CD4-positive, alpha-beta T cell (primary cell): ENCODE measurements at regions not wholly inside any gene's neighbourhood (a gene's known extent, or its start where the extent isn't known, plus 50 kb on each side); places are given as distances from the start of the nearest gene placed in this dataset.
"Not testable (repeated sequence)": the region's sequence is repeated elsewhere in the genome, so short reads cannot be mapped to it uniquely, and the experiment has no call there.

ENCODE experiments used
- ATAC-seq: fragments of 200-7000 bp; cut with Tn5 transposase; one replicate; pipeline ENCODE4 v1.10.0; 2022; ENCODE audit warnings: mild to moderate bottlenecking; ENCODE audit not compliant: poor library complexity
- CTCF ChIA-PET: fragments of 350-600 bp; sonication (Branson Sonifier 250); formaldehyde crosslinking; loops from one replicate; lab custom pipeline; 2021; ENCODE audit warnings: antibody characterized with exemption, inconsistent platforms; lab: Charles Lee
- POLR2A ChIA-PET: fragments of 350-600 bp; sonication (Branson Sonifier 250); formaldehyde crosslinking; loops from one replicate; lab custom pipeline; 2021; ENCODE audit warnings: antibody characterized with exemption, inconsistent platforms; lab: Charles Lee
- DNase-seq, 14 experiments: peaks; one replicate each; pipeline ENCODE4 v3.0.0-alpha.2; 2013 to 2020; ENCODE audit warnings: mixed read lengths in 2 of 14
- H3K27ac ChIP-seq, 2 donors: one replicate each; pipeline versions ENCODE4 v1.5.1 to v1.7.0; 2013; ENCODE audit warnings: low read length in 2 of 2, low read depth in 1 of 2, mild to moderate bottlenecking in 1 of 2
- H3K27me3 ChIP-seq, 2 experiments: 1 replicate in 1 of 2; 2 replicates in 1 of 2; pipeline versions ENCODE4 v1.6.1 to v1.7.0; 2013; ENCODE audit warnings: low read length in 2 of 2, control low read depth in 1 of 2, mild to moderate bottlenecking in 1 of 2, moderate library complexity in 1 of 2; ENCODE audit not compliant: insufficient read depth in 2 of 2, control insufficient read depth in 1 of 2
- H3K36me3 ChIP-seq: one replicate; pipeline ENCODE4 v1.6.1; 2013; ENCODE audit warnings: low read length, control low read depth; ENCODE audit not compliant: insufficient read depth
- H3K4me1 ChIP-seq: one replicate; pipeline ENCODE4 v1.6.1; 2013; ENCODE audit warnings: low read length, control low read depth; ENCODE audit not compliant: insufficient read depth
- H3K4me3 ChIP-seq: one replicate; pipeline ENCODE4 v1.5.1; 2013; ENCODE audit warnings: mild to moderate bottlenecking, low read length, moderate library complexity
- H3K9me3 ChIP-seq, 2 experiments: 1 replicate in 1 of 2; 2 replicates in 1 of 2; pipeline versions ENCODE4 v1.6.1 to v1.7.0; 2013; ENCODE audit warnings: low read length in 2 of 2, mild to moderate bottlenecking in 2 of 2, control low read depth in 1 of 2, moderate library complexity in 1 of 2; ENCODE audit not compliant: control insufficient read depth in 1 of 2, insufficient read depth in 1 of 2
- H3K27ac Mint-ChIP-seq: one replicate; pipeline ENCODE4 v1.8.0; 2020; ENCODE audit warnings: mixed read lengths
- H3K27me3 Mint-ChIP-seq: one replicate; pipeline ENCODE4 v1.8.0; 2021; ENCODE audit warnings: mixed read lengths
- H3K36me3 Mint-ChIP-seq: one replicate; pipeline ENCODE4 v1.8.0; 2021; ENCODE audit warnings: low read depth, mixed read lengths
- H3K4me1 Mint-ChIP-seq: one replicate; pipeline ENCODE4 v1.8.0; 2021; ENCODE audit warnings: low read depth, mixed read lengths
- H3K4me3 Mint-ChIP-seq: one replicate; pipeline ENCODE4 v1.8.0; 2020; ENCODE audit warnings: mild to moderate bottlenecking, mixed read lengths
- H3K9me3 Mint-ChIP-seq: one replicate; pipeline ENCODE4 v1.8.0; 2020; ENCODE audit warnings: mixed read lengths
- CTCF ChIP-seq: fragments of 200-600 bp; IDR thresholded peaks from one replicate; pipeline ENCODE4 v1.8.0; 2022; ENCODE audit warnings: antibody characterized with exemption, mild to moderate bottlenecking
- intact Hi-C, 2 experiments: fragments of 100-400 bp; cut with DNase I in 1 of 2; cut with micrococcal nuclease in 1 of 2; formaldehyde crosslinking; loops; one replicate each; pipeline versions ENCODE4 v1.15.1 to v1.9.0; 2023 to 2025; cut with DNase I, micrococcal nuclease

GRCh38 chr4:145271194-145271593 is 90.8 kb upstream of the OTUD4 start:
- H3K36me3 Mint-ChIP-seq: no peaks in the 10 kb centered on the region

GRCh38 chr4:145266881-145267280 is 86.5 kb upstream of the OTUD4 start:
- Histone ChIP-seq H3K9me3 (no peaks in the 10 kb centered on the region), H3K4me3 (no peak overlapping the region), H3K36me3 (no peaks in the 10 kb centered on the region), H3K27me3 (no peaks in the 10 kb centered on the region), H3K27ac (no peak overlapping the region), H3K4me1 (no peaks in the 10 kb centered on the region)
- H3K27ac Mint-ChIP-seq: no peak overlapping the region
- ATAC-seq (no peak), DNase-seq (no peak)
- no peaks in the 10 kb centered on the region for H3K27me3 Mint-ChIP-seq
- H3K36me3 Mint-ChIP-seq: no peaks in the 10 kb centered on the region
- CTCF ChIA-PET: no interaction called here
- no peak for TF ChIP-seq CTCF
- H3K9me3 Mint-ChIP-seq: no peaks in the 10 kb centered on the region
- intact Hi-C loops: no loop called here
- H3K4me3 Mint-ChIP-seq: no peak overlapping the region
- no peaks in the 10 kb centered on the region for H3K4me1 Mint-ChIP-seq
- POLR2A ChIA-PET: no interaction called here

More at GRCh38 chr4:145271194-145271593, 90.8 kb upstream of the OTUD4 start:
- H3K27me3 ChIP-seq: no peaks in the 10 kb centered on the region
- no peak for ATAC-seq
- ChIA-PET CTCF (no interaction called here), POLR2A (no interaction called here)
- H3K4me3 Mint-ChIP-seq: no peak overlapping the region
- H3K36me3 ChIP-seq: no peaks in the 10 kb centered on the region
- TF ChIP-seq CTCF: no peak
- no peaks in the 10 kb centered on the region for H3K4me1 ChIP-seq
- H3K27ac Mint-ChIP-seq: no peak overlapping the region
- intact Hi-C loops: no loop called here
- H3K9me3 Mint-ChIP-seq: no peaks in the 10 kb centered on the region
- no peaks in the 10 kb centered on the region for H3K4me1 Mint-ChIP-seq
- no peak overlapping the region for H3K4me3 ChIP-seq
- DNase-seq: no peak
- H3K27me3 Mint-ChIP-seq: no peaks in the 10 kb centered on the region
- no peaks in the 10 kb centered on the region for H3K9me3 ChIP-seq
- H3K27ac ChIP-seq: no peak overlapping the region

GRCh38 chr4:145260091-145260490 is 79.7 kb upstream of the OTUD4 start:
- H3K27ac ChIP-seq: no peak overlapping the region
- no peaks in the 10 kb centered on the region for H3K9me3 Mint-ChIP-seq
- no peak overlapping the region for H3K27ac Mint-ChIP-seq
- intact Hi-C loops: no loop called here
- H3K36me3 ChIP-seq: no peaks in the 10 kb centered on the region
- ATAC-seq (no peak), DNase-seq (no peak)
- no peaks in the 10 kb centered on the region for H3K4me1 Mint-ChIP-seq
- no peaks in the 10 kb centered on the region for H3K36me3 Mint-ChIP-seq
- POLR2A ChIA-PET: no interaction called here
- no peaks in the 10 kb centered on the region for H3K27me3 ChIP-seq
- CTCF ChIA-PET: no interaction called here
- no peak overlapping the region for H3K4me3 ChIP-seq
- H3K27me3 Mint-ChIP-seq: no peaks in the 10 kb centered on the region
- TF ChIP-seq CTCF: no peak
- no peak overlapping the region for H3K4me3 Mint-ChIP-seq
- H3K4me1 ChIP-seq: no peaks in the 10 kb centered on the region
- H3K9me3 ChIP-seq: peaks cover 0 to 9% of the 10 kb centered on the region in 2 experiments

GRCh38 chr4:145255311-145255710 is 74.9 kb upstream of the OTUD4 start:
- H3K4me3 Mint-ChIP-seq, DNase-seq, CTCF ChIA-PET, H3K4me1 ChIP-seq, POLR2A ChIA-PET, H3K4me3 ChIP-seq, H3K27ac Mint-ChIP-seq, H3K9me3 ChIP-seq, H3K9me3 Mint-ChIP-seq, H3K36me3 Mint-ChIP-seq, ATAC-seq, intact Hi-C loops, H3K27ac ChIP-seq, H3K4me1 Mint-ChIP-seq, H3K36me3 ChIP-seq, H3K27me3 ChIP-seq, H3K27me3 Mint-ChIP-seq: not testable (repeated sequence)
